CD8-positive, alpha-beta memory T cell (primary cell): ENCODE measurements at regions not wholly inside any gene's neighbourhood (a gene's known extent, or its start where the extent isn't known, plus 50 kb on each side); places are given as distances from the start of the nearest gene placed in this dataset.

Experiments used
- CTCF ChIA-PET: fragments of 350-600 bp; sonication (Branson Sonifier 250); formaldehyde crosslinking; loops from one replicate; lab custom pipeline; 2021; ENCODE audit warnings: antibody characterized with exemption; lab: Charles Lee
- POLR2A ChIA-PET: fragments of 350-600 bp; sonication (Branson Sonifier 250); formaldehyde crosslinking; loops from one replicate; lab custom pipeline; 2021; ENCODE audit warnings: antibody characterized with exemption; lab: Charles Lee
- DNase-seq, 5 donors: peaks; one replicate each; pipeline versions ENCODE4 v3.0.0 to v3.0.0-alpha.2; 2020 to 2022; ENCODE audit warnings: mixed read lengths in 1 of 5
- H3K27ac ChIP-seq: one replicate; pipeline ENCODE4 v1.7.0; 2013; ENCODE audit warnings: low read depth, mild to moderate bottlenecking, low read length, moderate library complexity
- H3K27me3 ChIP-seq: 2 replicates; pipeline ENCODE4 v1.7.0; 2013; ENCODE audit warnings: low read length, mild to moderate bottlenecking; ENCODE audit not compliant: insufficient read depth, poor library complexity, severe bottlenecking
- H3K36me3 ChIP-seq: 2 replicates; pipeline ENCODE4 v1.7.0; 2013; ENCODE audit warnings: mild to moderate bottlenecking, low read length, moderate library complexity; ENCODE audit not compliant: insufficient read depth
- H3K4me1 ChIP-seq: 2 replicates; pipeline ENCODE4 v1.7.0; 2013; ENCODE audit warnings: mild to moderate bottlenecking, low read length, moderate library complexity; ENCODE audit not compliant: insufficient read depth
- H3K4me3 ChIP-seq: 2 replicates; pipeline ENCODE4 v1.7.0; 2013; ENCODE audit warnings: mild to moderate bottlenecking, low read length
- H3K9me3 ChIP-seq: 2 replicates; pipeline ENCODE4 v1.7.0; 2013; ENCODE audit warnings: mild to moderate bottlenecking, low read length
- H3K27ac Mint-ChIP-seq, 8 donors: one replicate each; pipeline ENCODE4 v1.8.0; 2020 to 2021; ENCODE audit warnings: mixed read lengths in 8 of 8, mild to moderate bottlenecking in 6 of 8, inconsistent platforms in 3 of 8, moderate library complexity in 3 of 8
- H3K27me3 Mint-ChIP-seq, 2 donors: one replicate each; pipeline ENCODE4 v1.8.0; 2020 to 2021; ENCODE audit warnings: mixed read lengths in 2 of 2, mild to moderate bottlenecking in 1 of 2, moderate library complexity in 1 of 2
- H3K36me3 Mint-ChIP-seq, 3 donors: one replicate each; pipeline ENCODE4 v1.8.0; 2020 to 2021; ENCODE audit warnings: mixed read lengths in 3 of 3, inconsistent platforms in 1 of 3, mild to moderate bottlenecking in 1 of 3
- H3K4me1 Mint-ChIP-seq, 3 donors: one replicate each; pipeline ENCODE4 v1.8.0; 2020 to 2021; ENCODE audit warnings: mixed read lengths in 3 of 3, inconsistent platforms in 1 of 3, mild to moderate bottlenecking in 1 of 3
- H3K4me3 Mint-ChIP-seq, 7 donors: one replicate each; pipeline ENCODE4 v1.8.0; 2020 to 2021; ENCODE audit warnings: mixed read lengths in 7 of 7, mild to moderate bottlenecking in 6 of 7, moderate library complexity in 4 of 7, inconsistent platforms in 2 of 7
- H3K9me3 Mint-ChIP-seq, 5 donors: one replicate each; pipeline ENCODE4 v1.8.0; 2020 to 2022; ENCODE audit warnings: mixed read lengths in 5 of 5, mild to moderate bottlenecking in 3 of 5, moderate library complexity in 2 of 5, inconsistent platforms in 1 of 5

- no peak overlapping the region for H3K27ac Mint-ChIP-seq
- no peaks in the 10 kb centered on the region for H3K36me3 Mint-ChIP-seq
- no peak overlapping the region for H3K27ac ChIP-seq
- H3K9me3 Mint-ChIP-seq, result peaks cover 3 to 10% (median 5%) of the 10 kb centered on the region in 5 donors
- H3K4me3 Mint-ChIP-seq, result no peak overlapping the region
- peaks cover 0 to under 1% of the 10 kb centered on the region in 2 donors for H3K27me3 Mint-ChIP-seq
- H3K4me1 ChIP-seq, result no peaks in the 10 kb centered on the region
- ChIA-PET CTCF (no interaction called here), POLR2A (no interaction called here)
- H3K9me3 ChIP-seq, result no peaks in the 10 kb centered on the region
- no peak overlapping the region for H3K4me3 ChIP-seq
- no peak for DNase-seq
- no peaks in the 10 kb centered on the region for H3K36me3 ChIP-seq
- H3K4me1 Mint-ChIP-seq, result no peaks in the 10 kb centered on the region
- no peaks in the 10 kb centered on the region for H3K27me3 ChIP-seq
Observed at GRCh38 chr10:2476218-2476811, 591.0 kb upstream of the PFKP start.

GRCh38 chr10:2475711-2476217 is 591.6 kb upstream of the PFKP start:
- POLR2A ChIA-PET, result no interaction called here
- Histone ChIP-seq H3K4me3 (no peak overlapping the region), H3K4me1 (no peaks in the 10 kb centered on the region), H3K27me3 (no peaks in the 10 kb centered on the region), H3K27ac (no peak overlapping the region), H3K36me3 (no peaks in the 10 kb centered on the region), H3K9me3 (no peaks in the 10 kb centered on the region)
- peak overlapping the region in 1 of 7 donors; percentile 4 for H3K4me3 Mint-ChIP-seq
- no peaks in the 10 kb centered on the region for H3K4me1 Mint-ChIP-seq
- no peak overlapping the region for H3K27ac Mint-ChIP-seq
- peaks cover 3 to 7% (median 4%) of the 10 kb centered on the region in 5 donors for H3K9me3 Mint-ChIP-seq
- DNase-seq, result no peak
- H3K36me3 Mint-ChIP-seq, result no peaks in the 10 kb centered on the region
- CTCF ChIA-PET, result no interaction called here
- no peaks in the 10 kb centered on the region for H3K27me3 Mint-ChIP-seq

GRCh38 chr10:2471811-2472210 is 595.5 kb upstream of the PFKP start:
- Mint-ChIP-seq H3K4me1 (no peaks in the 10 kb centered on the region), H3K36me3 (no peaks in the 10 kb centered on the region), H3K27ac (no peak overlapping the region), H3K4me3 (no peak overlapping the region), H3K27me3 (no peaks in the 10 kb centered on the region), H3K9me3 (peaks cover 3 to 12% (median 7%) of the 10 kb centered on the region in 5 donors)
- no peaks in the 10 kb centered on the region for H3K36me3 ChIP-seq
- ChIA-PET CTCF (no interaction called here), POLR2A (no interaction called here)
- H3K4me1 ChIP-seq, result no peaks in the 10 kb centered on the region
- H3K9me3 ChIP-seq, result no peaks in the 10 kb centered on the region
- H3K4me3 ChIP-seq, result no peak overlapping the region
- no peaks in the 10 kb centered on the region for H3K27me3 ChIP-seq
- DNase-seq, result no peak
- no peak overlapping the region for H3K27ac ChIP-seq

- no peak overlapping the region for H3K27ac ChIP-seq
- Mint-ChIP-seq H3K9me3 (peaks cover 0 to 20% (median 9%) of the 10 kb centered on the region in 5 donors), H3K4me3 (no peak overlapping the region), H3K4me1 (no peaks in the 10 kb centered on the region), H3K36me3 (no peaks in the 10 kb centered on the region), H3K27me3 (peaks cover 0 to 3% of the 10 kb centered on the region in 2 donors), H3K27ac (no peak overlapping the region)
- no peak for DNase-seq
- no peaks in the 10 kb centered on the region for H3K9me3 ChIP-seq
- no peak overlapping the region for H3K4me3 ChIP-seq
- ChIA-PET CTCF (no interaction called here), POLR2A (no interaction called here)
- H3K27me3 ChIP-seq, result no peaks in the 10 kb centered on the region
- no peaks in the 10 kb centered on the region for H3K36me3 ChIP-seq
- no peaks in the 10 kb centered on the region for H3K4me1 ChIP-seq
Observed at GRCh38 chr10:2469802-2470201, 597.5 kb upstream of the PFKP start.

- no peaks in the 10 kb centered on the region for H3K4me1 Mint-ChIP-seq
- H3K9me3 Mint-ChIP-seq, result peaks cover 0 to 27% (median 8%) of the 10 kb centered on the region in 5 donors
- ChIA-PET CTCF (no interaction called here), POLR2A (no interaction called here)
- H3K27me3 Mint-ChIP-seq, result peaks cover 0 to 4% of the 10 kb centered on the region in 2 donors
- H3K4me3 Mint-ChIP-seq, result no peak overlapping the region
- H3K27ac Mint-ChIP-seq, result no peak overlapping the region
- no peaks in the 10 kb centered on the region for H3K36me3 Mint-ChIP-seq
- no peak for DNase-seq
- Histone ChIP-seq H3K27me3 (no peaks in the 10 kb centered on the region), H3K27ac (no peak overlapping the region), H3K4me1 (no peaks in the 10 kb centered on the region), H3K36me3 (no peaks in the 10 kb centered on the region), H3K9me3 (no peaks in the 10 kb centered on the region), H3K4me3 (no peak overlapping the region)
Observed at GRCh38 chr10:2464483-2464882, 602.9 kb upstream of the PFKP start.

GRCh38 chr10:2463316-2463715 is 604.0 kb upstream of the PFKP start:
- no peaks in the 10 kb centered on the region for H3K4me1 ChIP-seq
- H3K9me3 Mint-ChIP-seq, result peaks cover 0 to 30% (median 7%) of the 10 kb centered on the region in 5 donors
- no peak overlapping the region for H3K27ac Mint-ChIP-seq
- H3K36me3 ChIP-seq, result no peaks in the 10 kb centered on the region
- no peaks in the 10 kb centered on the region for H3K36me3 Mint-ChIP-seq
- no peak for DNase-seq
- no peaks in the 10 kb centered on the region for H3K27me3 ChIP-seq
- ChIA-PET CTCF (no interaction called here), POLR2A (no interaction called here)
- no peak overlapping the region for H3K4me3 ChIP-seq
- peaks cover 0 to 4% of the 10 kb centered on the region in 2 donors for H3K27me3 Mint-ChIP-seq
- no peak overlapping the region for H3K27ac ChIP-seq
- H3K9me3 ChIP-seq, result no peaks in the 10 kb centered on the region
- H3K4me3 Mint-ChIP-seq, result no peak overlapping the region
- no peaks in the 10 kb centered on the region for H3K4me1 Mint-ChIP-seq

GRCh38 chr10:2462581-2462980 is 604.8 kb upstream of the PFKP start:
- H3K4me1 Mint-ChIP-seq, result no peaks in the 10 kb centered on the region
- Histone ChIP-seq H3K4me1 (no peaks in the 10 kb centered on the region), H3K4me3 (no peak overlapping the region), H3K27ac (no peak overlapping the region), H3K27me3 (no peaks in the 10 kb centered on the region), H3K9me3 (no peaks in the 10 kb centered on the region), H3K36me3 (no peaks in the 10 kb centered on the region)
- H3K27me3 Mint-ChIP-seq, result peaks cover 0 to 4% of the 10 kb centered on the region in 2 donors
- peaks cover 0 to 32% (median 4%) of the 10 kb centered on the region in 5 donors for H3K9me3 Mint-ChIP-seq
- H3K36me3 Mint-ChIP-seq, result no peaks in the 10 kb centered on the region
- DNase-seq, result no peak
- H3K27ac Mint-ChIP-seq, result no peak overlapping the region
- ChIA-PET POLR2A (no interaction called here), CTCF (no interaction called here)
- no peak overlapping the region for H3K4me3 Mint-ChIP-seq

GRCh38 chr10:2460812-2461211 is 606.5 kb upstream of the PFKP start:
- Mint-ChIP-seq H3K9me3 (peaks cover 0 to 29% (median 5%) of the 10 kb centered on the region in 5 donors), H3K4me3 (no peak overlapping the region), H3K27me3 (peaks cover 0 to 4% of the 10 kb centered on the region in 2 donors), H3K4me1 (no peaks in the 10 kb centered on the region), H3K36me3 (no peaks in the 10 kb centered on the region), H3K27ac (peak overlapping the region in 1 of 8 donors; percentile 11)
- Histone ChIP-seq H3K27ac (no peak overlapping the region), H3K27me3 (no peaks in the 10 kb centered on the region), H3K4me3 (no peak overlapping the region), H3K36me3 (no peaks in the 10 kb centered on the region), H3K9me3 (no peaks in the 10 kb centered on the region), H3K4me1 (no peaks in the 10 kb centered on the region)
- CTCF ChIA-PET, result no interaction called here
- POLR2A ChIA-PET, result no interaction called here
- no peak for DNase-seq
